DND-41 (cell line): ENCODE measurements at regions not wholly inside any gene's neighbourhood (a gene's known extent, or its start where the extent isn't known, plus 50 kb on each side); places are given as distances from the start of the nearest gene placed in this dataset.
A peak's percentile ranks its signal among the peaks of the same experiment; 100 is the strongest.

Source experiments
- ATAC-seq: fragments of 200-7000 bp; cut with Tn5 transposase; 3 replicates; pipeline ENCODE4 v1.9.1; 2021; ENCODE audit warnings: low read depth; ENCODE audit not compliant: insufficient read depth
- DNase-seq: peaks from one replicate; pipeline ENCODE4 v3.0.0-alpha.2; 2020
- H2AFZ ChIP-seq: 2 replicates; pipeline ENCODE4 v1.6.0; 2012; ENCODE audit warnings: low read depth, low read length
- H3K27ac ChIP-seq: 2 replicates; pipeline ENCODE4 v1.5.1; 2012; ENCODE audit warnings: low read length, inconsistent platforms
- H3K27me3 ChIP-seq: fragments of 200-600 bp; sonication (generic); 2 replicates; pipeline ENCODE4 v1.6.0; 2012; ENCODE audit warnings: low read length, mild to moderate bottlenecking, inconsistent platforms; ENCODE audit not compliant: insufficient read depth, poor library complexity
- H3K36me3 ChIP-seq: 2 replicates; pipeline ENCODE4 v1.5.1; 2012; ENCODE audit warnings: low read length, inconsistent platforms; ENCODE audit not compliant: insufficient read depth
- H3K4me1 ChIP-seq: 2 replicates; pipeline ENCODE4 v1.5.1; 2012; ENCODE audit warnings: mild to moderate bottlenecking, low read length; ENCODE audit not compliant: insufficient read depth
- H3K4me2 ChIP-seq: 2 replicates; pipeline ENCODE4 v1.6.0; 2012; ENCODE audit warnings: mild to moderate bottlenecking, moderate library complexity, low read length, inconsistent platforms; ENCODE audit not compliant: insufficient read depth
- H3K4me3 ChIP-seq, 2 experiments: fragments of 200-600 bp in 1 of 2; shearing (Covaris generic) in 1 of 2; 2 replicates each; pipeline ENCODE4 v1.5.1; 2012 to 2016; ENCODE audit warnings: inconsistent platforms in 2 of 2, low read length in 2 of 2, mild to moderate bottlenecking in 2 of 2, low read depth in 1 of 2, moderate library complexity in 1 of 2
- H3K79me2 ChIP-seq: 2 replicates; pipeline ENCODE4 v1.6.0; 2012; ENCODE audit warnings: low read length, inconsistent platforms; ENCODE audit not compliant: insufficient read depth
- H3K9ac ChIP-seq: 2 replicates; pipeline ENCODE4 v1.6.0; 2012; ENCODE audit warnings: low read depth, mild to moderate bottlenecking, inconsistent platforms, low read length, moderate library complexity
- H3K9me3 ChIP-seq: 2 replicates; pipeline ENCODE4 v1.5.1; 2012; ENCODE audit warnings: low read length, moderate library complexity, mild to moderate bottlenecking, inconsistent platforms; ENCODE audit not compliant: insufficient read depth, severe bottlenecking
- H4K20me1 ChIP-seq: 2 replicates; pipeline ENCODE4 v1.6.0; 2012; ENCODE audit warnings: low read length; ENCODE audit not compliant: insufficient read depth
- EZH2 ChIP-seq: IDR thresholded peaks from 3 replicates; pipeline ENCODE4 v1.6.1; 2012; ENCODE audit warnings: borderline replicate concordance, low read depth, mild to moderate bottlenecking, moderate library complexity, low read length, inconsistent platforms; ENCODE audit not compliant: severe bottlenecking
- TF ChIP-seq, protein P1 (sequence below): IDR thresholded peaks from 2 replicates; pipeline ENCODE4 v1.5.1; 2012; ENCODE audit warnings: borderline replicate concordance, low read length, moderate library complexity, mild to moderate bottlenecking; ENCODE audit not compliant: poor library complexity, severe bottlenecking; ENCODE audit errors: extremely low read depth

DNA sequence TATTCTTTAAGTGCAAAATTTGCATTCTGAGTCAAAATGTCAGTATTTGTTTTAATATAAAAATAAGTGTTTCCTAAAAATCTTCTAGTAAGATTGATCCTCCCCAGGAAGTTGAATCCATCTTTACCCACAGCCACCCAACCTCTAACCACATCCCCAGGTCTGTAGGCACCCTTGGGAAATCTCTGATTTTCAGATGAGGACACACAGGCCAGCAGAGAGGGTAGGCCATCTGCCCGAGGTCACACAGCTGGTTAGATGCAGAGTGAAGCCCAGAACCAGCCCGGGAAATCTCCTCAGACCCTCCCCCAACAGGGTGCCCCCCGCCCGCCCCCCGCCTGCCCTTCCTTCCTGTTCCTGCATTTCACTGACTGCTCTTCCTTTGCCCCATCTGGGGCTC, 277.5 kb downstream of the FBXW7 start:
- H3K36me3 ChIP-seq: no peaks in the 10 kb centered on the region
- H3K4me1 ChIP-seq: peaks cover 59% of the 10 kb centered on the region
- DNase-seq: peak; percentile 86
- no peaks in the 10 kb centered on the region for H3K79me2 ChIP-seq
- H4K20me1 ChIP-seq: no peaks in the 10 kb centered on the region
- H3K4me3 ChIP-seq: peak overlapping the region in 1 of 2 experiments; percentile 22; a peak in 1 of 4 replicates
- TF ChIP-seq, protein P1, sequence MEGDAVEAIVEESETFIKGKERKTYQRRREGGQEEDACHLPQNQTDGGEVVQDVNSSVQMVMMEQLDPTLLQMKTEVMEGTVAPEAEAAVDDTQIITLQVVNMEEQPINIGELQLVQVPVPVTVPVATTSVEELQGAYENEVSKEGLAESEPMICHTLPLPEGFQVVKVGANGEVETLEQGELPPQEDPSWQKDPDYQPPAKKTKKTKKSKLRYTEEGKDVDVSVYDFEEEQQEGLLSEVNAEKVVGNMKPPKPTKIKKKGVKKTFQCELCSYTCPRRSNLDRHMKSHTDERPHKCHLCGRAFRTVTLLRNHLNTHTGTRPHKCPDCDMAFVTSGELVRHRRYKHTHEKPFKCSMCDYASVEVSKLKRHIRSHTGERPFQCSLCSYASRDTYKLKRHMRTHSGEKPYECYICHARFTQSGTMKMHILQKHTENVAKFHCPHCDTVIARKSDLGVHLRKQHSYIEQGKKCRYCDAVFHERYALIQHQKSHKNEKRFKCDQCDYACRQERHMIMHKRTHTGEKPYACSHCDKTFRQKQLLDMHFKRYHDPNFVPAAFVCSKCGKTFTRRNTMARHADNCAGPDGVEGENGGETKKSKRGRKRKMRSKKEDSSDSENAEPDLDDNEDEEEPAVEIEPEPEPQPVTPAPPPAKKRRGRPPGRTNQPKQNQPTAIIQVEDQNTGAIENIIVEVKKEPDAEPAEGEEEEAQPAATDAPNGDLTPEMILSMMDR: no peak
- H3K4me2 ChIP-seq: peak overlapping the region; percentile 48
- H3K27ac ChIP-seq: peak overlapping the region; percentile 85
- H3K9me3 ChIP-seq: no peaks in the 10 kb centered on the region
- no peak overlapping the region for H3K9ac ChIP-seq
- no peaks in the 10 kb centered on the region for H3K27me3 ChIP-seq
- H2AFZ ChIP-seq: no peak overlapping the region
- ATAC-seq: peak; percentile 79

DNA sequence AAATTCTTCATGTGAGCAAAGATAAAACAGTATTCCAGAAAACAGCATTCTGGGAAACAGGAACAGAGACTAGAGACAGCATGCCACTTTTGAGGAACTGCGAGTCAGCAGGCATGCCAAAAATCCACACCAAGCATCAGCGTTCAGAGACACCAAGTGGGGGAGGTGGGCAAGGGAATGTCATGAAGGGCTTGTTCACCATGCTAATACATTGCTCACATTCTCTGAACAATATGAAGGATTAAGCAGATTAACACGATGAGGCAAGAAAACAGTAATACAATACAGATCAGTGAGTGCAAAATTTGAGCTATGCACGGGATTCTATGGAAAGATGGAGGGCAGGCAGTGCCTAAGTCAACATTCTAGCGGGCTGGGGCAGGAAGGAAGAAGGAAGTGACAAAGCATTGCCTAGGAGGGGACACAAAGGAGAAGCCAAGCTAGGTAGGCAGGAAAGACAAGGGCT, 278.3 kb downstream of the FBXW7 start:
- Histone ChIP-seq H3K9ac (no peak overlapping the region), H3K4me1 (peaks cover 59% of the 10 kb centered on the region), H4K20me1 (no peaks in the 10 kb centered on the region), H3K4me3 (no peak overlapping the region), H3K27me3 (no peaks in the 10 kb centered on the region), H2AFZ (no peak overlapping the region), H3K27ac (peak overlapping the region; percentile 77), H3K79me2 (no peaks in the 10 kb centered on the region), H3K36me3 (no peaks in the 10 kb centered on the region), H3K4me2 (no peak overlapping the region), H3K9me3 (no peaks in the 10 kb centered on the region)
- DNase-seq (peak; percentile 20), ATAC-seq (no peak)
- no peak for TF ChIP-seq EZH2
- TF ChIP-seq, protein P1: no peak

DNA sequence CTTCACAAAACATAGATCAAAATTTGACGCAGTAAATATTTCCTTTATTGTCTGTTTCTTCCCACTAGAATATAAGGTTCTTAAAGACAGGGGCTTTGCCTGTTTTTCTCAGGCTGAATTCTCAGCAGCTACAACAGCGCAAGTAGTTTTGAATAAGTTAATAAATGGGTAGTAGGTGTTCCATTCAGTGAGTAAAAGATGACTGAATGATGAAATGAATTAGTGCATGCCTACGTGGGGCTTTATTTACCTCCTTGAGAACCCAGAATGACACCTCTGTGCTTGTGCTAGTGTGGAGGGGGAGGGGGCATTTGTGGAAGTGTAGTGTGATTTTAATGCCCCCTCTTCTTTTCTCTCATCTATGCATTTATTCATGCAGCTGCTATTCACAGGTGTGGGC, 278.9 kb downstream of the FBXW7 start:
- DNase-seq: peak; percentile 27
- TF ChIP-seq, protein P1: no peak
- no peak for TF ChIP-seq EZH2
- ATAC-seq: no peak
- no peak overlapping the region for H2AFZ ChIP-seq
- no peak overlapping the region for H3K4me3 ChIP-seq
- no peaks in the 10 kb centered on the region for H3K27me3 ChIP-seq
- no peaks in the 10 kb centered on the region for H3K36me3 ChIP-seq
- H3K4me1 ChIP-seq: peaks cover 59% of the 10 kb centered on the region
- no peaks in the 10 kb centered on the region for H3K9me3 ChIP-seq
- H3K79me2 ChIP-seq: no peaks in the 10 kb centered on the region
- H3K4me2 ChIP-seq: no peak overlapping the region
- no peaks in the 10 kb centered on the region for H4K20me1 ChIP-seq
- H3K27ac ChIP-seq: peak overlapping the region; percentile 77
- no peak overlapping the region for H3K9ac ChIP-seq

DNA sequence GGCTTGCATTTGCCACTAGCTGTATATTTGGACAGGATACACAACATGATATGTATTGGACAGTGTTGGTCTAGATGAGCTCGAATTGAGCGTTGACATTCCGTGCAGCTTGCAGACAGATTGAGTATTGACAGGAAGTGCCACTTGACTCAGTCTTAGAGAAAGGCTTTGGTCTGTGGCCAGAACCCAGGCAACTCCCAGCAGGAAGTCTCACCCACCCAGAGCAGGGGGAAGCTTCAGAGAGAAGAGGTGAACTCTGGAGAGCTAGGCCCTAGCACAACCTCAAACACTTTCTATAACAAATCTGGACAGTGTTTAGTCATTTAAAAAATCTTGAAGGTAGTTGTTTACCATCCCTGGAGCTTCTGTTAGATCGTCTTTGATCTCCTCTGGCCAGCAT, 280.5 kb downstream of the FBXW7 start:
- no peaks in the 10 kb centered on the region for H3K9me3 ChIP-seq
- H3K36me3 ChIP-seq: no peaks in the 10 kb centered on the region
- no peaks in the 10 kb centered on the region for H4K20me1 ChIP-seq
- H2AFZ ChIP-seq: no peak overlapping the region
- H3K27me3 ChIP-seq: no peaks in the 10 kb centered on the region
- peak; percentile 87 for ATAC-seq
- peak overlapping the region; percentile 76 for H3K27ac ChIP-seq
- peak; percentile 90 for DNase-seq
- H3K79me2 ChIP-seq: no peaks in the 10 kb centered on the region
- H3K4me3 ChIP-seq: no peak overlapping the region
- H3K4me2 ChIP-seq: peak overlapping the region; percentile 53
- H3K9ac ChIP-seq: peak overlapping the region; percentile 9; the same call in 1 of the 2 replicates
- TF ChIP-seq EZH2: no peak
- TF ChIP-seq, protein P1: no peak
- peaks cover 59% of the 10 kb centered on the region for H3K4me1 ChIP-seq
